ENCODE measurements at regions not wholly inside any gene's neighbourhood (a gene's known extent, or its start where the extent isn't known, plus 50 kb on each side); places are given as distances from the start of the nearest gene placed in this dataset.
"Not testable (repeated sequence)": the region's sequence is repeated elsewhere in the genome, so short reads cannot be mapped to it uniquely, and the experiment has no call there.

- H3K4me1 Mint-ChIP-seq: no peaks in the 10 kb centered on the region
Measured at GRCh38 chr16:8115814-8116213, 474.5 kb downstream of the TMEM114 start.

GRCh38 chr16:8114941-8115340 lies 475.4 kb downstream of the TMEM114 start:
- H3K27ac Mint-ChIP-seq; DNase-seq; H3K4me3 Mint-ChIP-seq; H3K4me1 Mint-ChIP-seq; H3K27me3 Mint-ChIP-seq; H3K36me3 Mint-ChIP-seq (ENCODE audit: low read depth); CTCF ChIA-PET; POLR2A ChIA-PET: not testable (repeated sequence)
- H3K9me3 Mint-ChIP-seq: peaks cover 31% of the 10 kb centered on the region

More at GRCh38 chr16:8115814-8116213, 474.5 kb downstream of the TMEM114 start:
- peaks cover 34% of the 10 kb centered on the region for H3K9me3 Mint-ChIP-seq
- H3K4me3 Mint-ChIP-seq: no peak overlapping the region
- CTCF ChIA-PET: no interaction called here
- H3K27ac Mint-ChIP-seq: no peak overlapping the region
- no peak for DNase-seq
- no peaks in the 10 kb centered on the region for H3K36me3 Mint-ChIP-seq (ENCODE audit: low read depth)
- H3K27me3 Mint-ChIP-seq: no peaks in the 10 kb centered on the region
- POLR2A ChIA-PET: no interaction called here

GRCh38 chr16:8113843-8114242 lies 476.5 kb downstream of the TMEM114 start:
- ChIA-PET CTCF (no interaction called here), POLR2A (no interaction called here)
- Mint-ChIP-seq H3K4me3 (no peak overlapping the region), H3K36me3 (ENCODE audit: low read depth) (no peaks in the 10 kb centered on the region), H3K4me1 (no peaks in the 10 kb centered on the region), H3K9me3 (peaks cover 30% of the 10 kb centered on the region), H3K27ac (no peak overlapping the region), H3K27me3 (no peaks in the 10 kb centered on the region)
- DNase-seq: no peak

DNA sequence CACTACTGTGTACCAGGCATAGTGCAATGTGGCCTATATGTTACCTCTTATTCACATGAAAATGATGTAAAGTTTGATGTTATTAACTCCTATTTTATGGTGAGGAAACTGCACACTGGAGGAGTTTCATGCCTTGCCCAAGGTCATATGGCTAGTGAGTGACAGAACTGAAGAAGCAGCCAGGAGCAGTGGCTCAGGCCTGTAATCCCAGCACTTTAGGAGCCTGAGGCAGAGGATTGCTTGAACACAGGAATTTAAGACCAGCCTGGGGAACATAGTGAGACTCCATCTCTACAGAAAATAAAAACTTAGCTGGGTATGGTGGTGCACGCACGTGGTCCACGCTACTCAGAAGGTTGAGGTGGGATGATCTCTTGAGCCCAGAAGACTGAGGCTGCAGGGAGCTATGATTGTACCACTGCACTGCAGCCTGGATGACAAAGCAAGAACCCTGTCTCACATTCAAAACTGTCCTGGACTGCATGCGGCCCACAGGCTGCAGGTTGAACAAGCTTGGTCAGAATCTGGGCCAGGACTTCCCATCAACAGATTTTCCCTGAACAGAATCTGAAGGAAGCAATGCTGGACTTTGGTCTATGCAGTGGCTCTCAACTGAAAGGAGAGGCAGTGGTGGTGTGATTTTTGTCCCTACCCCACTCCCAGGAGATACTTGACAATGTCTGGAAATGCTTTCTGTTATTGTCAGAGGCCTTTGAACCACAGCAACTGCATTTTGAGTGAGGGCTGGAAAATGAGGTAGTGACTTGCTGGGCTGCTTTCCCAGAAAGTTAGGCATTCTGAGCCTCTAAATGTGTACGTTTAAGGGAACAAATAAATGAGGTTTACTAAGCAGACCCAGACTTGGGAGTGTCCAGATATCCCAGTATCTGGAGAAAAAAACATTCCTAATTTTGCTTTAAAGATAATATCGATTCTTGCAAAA lies 479.5 kb downstream of the TMEM114 start:
- no peak for DNase-seq

DNA sequence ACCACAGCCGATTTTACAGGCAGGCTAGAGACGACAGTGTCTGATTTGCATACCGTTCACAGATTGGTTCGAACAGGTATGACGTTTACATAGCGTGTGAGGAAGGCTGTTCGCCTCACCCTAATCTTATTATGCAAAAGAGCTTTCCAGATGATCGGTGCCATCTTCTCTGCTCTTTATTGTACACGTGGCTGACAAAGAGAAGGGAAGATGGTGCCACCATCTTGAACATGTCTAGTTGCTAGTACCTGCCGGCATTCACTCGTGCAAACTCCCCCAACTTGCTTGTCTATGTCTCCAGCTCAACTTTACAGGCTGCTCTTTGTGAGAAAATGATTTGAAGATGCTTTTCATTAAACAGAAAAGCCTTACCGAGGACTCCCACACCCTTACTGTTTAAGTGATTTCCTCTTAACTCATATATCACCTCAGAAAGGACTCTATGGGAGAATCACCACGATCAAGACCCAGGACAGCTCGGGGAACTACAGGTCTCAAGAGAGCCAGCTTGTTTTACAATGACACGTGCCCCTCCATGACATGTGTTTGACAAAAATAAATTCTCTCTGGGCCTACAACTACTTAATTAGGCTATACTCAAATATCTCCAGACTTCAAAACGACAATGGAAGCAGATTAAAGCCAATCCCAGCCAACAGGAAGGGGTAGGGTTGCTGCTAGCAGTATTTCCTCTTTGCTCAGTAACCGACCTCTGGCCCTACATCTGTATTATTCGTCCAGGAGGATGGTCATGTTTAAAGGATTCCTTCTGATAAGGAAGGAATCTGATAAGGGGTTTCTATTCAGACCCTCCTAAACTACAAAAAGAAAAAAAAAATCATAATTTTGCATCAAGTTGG lies 480.6 kb downstream of the TMEM114 start:
- Mint-ChIP-seq H3K4me1 (no peaks in the 10 kb centered on the region), H3K9me3 (peaks cover 21% of the 10 kb centered on the region), H3K4me3 (no peak overlapping the region), H3K36me3 (ENCODE audit: low read depth) (no peaks in the 10 kb centered on the region), H3K27ac (no peak overlapping the region), H3K27me3 (no peaks in the 10 kb centered on the region)
- ChIA-PET POLR2A (no interaction called here), CTCF (no interaction called here)
- no peak for DNase-seq

More for the DNA sequence above, 479.5 kb downstream of the TMEM114 start:
- Mint-ChIP-seq H3K4me1 (no peaks in the 10 kb centered on the region), H3K27ac (no peak overlapping the region), H3K27me3 (no peaks in the 10 kb centered on the region), H3K9me3 (peaks cover 22% of the 10 kb centered on the region), H3K4me3 (no peak overlapping the region), H3K36me3 (ENCODE audit: low read depth) (no peaks in the 10 kb centered on the region)
- ChIA-PET POLR2A (no interaction called here), CTCF (no interaction called here)

DNA sequence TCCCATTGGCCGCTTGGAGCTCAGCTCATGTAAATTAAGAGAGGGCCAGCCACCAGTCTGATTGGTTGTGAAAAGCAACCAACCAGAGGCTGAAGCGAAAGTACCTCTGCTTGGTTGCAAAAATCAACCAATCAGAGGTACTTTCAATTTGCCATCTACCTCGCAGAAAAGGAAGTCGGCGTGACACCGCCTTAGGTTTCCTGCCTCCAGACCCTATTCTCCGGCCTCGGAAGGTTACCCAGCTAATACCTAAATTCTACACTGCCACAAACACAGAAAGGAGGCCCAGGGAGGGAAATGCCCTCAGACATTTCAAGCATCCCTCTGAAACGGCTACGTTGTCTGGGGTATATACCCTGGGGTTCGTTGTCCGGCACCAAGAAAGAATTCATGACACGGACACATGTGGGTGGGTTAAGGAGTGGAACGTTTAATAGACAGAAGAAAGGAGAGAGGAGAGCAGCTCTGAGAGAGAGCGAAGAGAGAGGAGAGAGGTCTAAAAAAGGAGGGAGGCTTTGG lies 481.3 kb downstream of the TMEM114 start:
- no peak for DNase-seq
- ChIA-PET POLR2A (no interaction called here), CTCF (no interaction called here)
- no peaks in the 10 kb centered on the region for H3K4me1 Mint-ChIP-seq
- H3K36me3 Mint-ChIP-seq (ENCODE audit: low read depth): no peaks in the 10 kb centered on the region
- H3K27ac Mint-ChIP-seq: no peak overlapping the region
- peaks cover 25% of the 10 kb centered on the region for H3K9me3 Mint-ChIP-seq
- no peak overlapping the region for H3K4me3 Mint-ChIP-seq
- H3K27me3 Mint-ChIP-seq: no peaks in the 10 kb centered on the region

- H3K4me1 Mint-ChIP-seq: no peaks in the 10 kb centered on the region
- peaks cover 19% of the 10 kb centered on the region for H3K9me3 Mint-ChIP-seq
- DNase-seq: no peak
- POLR2A ChIA-PET: no interaction called here
- no peak overlapping the region for H3K4me3 Mint-ChIP-seq
- no peak overlapping the region for H3K27ac Mint-ChIP-seq
- CTCF ChIA-PET: no interaction called here
- no peaks in the 10 kb centered on the region for H3K36me3 Mint-ChIP-seq (ENCODE audit: low read depth)
- no peaks in the 10 kb centered on the region for H3K27me3 Mint-ChIP-seq
Measured at GRCh38 chr16:8107296-8107695, 483.0 kb downstream of the TMEM114 start.

DNA sequence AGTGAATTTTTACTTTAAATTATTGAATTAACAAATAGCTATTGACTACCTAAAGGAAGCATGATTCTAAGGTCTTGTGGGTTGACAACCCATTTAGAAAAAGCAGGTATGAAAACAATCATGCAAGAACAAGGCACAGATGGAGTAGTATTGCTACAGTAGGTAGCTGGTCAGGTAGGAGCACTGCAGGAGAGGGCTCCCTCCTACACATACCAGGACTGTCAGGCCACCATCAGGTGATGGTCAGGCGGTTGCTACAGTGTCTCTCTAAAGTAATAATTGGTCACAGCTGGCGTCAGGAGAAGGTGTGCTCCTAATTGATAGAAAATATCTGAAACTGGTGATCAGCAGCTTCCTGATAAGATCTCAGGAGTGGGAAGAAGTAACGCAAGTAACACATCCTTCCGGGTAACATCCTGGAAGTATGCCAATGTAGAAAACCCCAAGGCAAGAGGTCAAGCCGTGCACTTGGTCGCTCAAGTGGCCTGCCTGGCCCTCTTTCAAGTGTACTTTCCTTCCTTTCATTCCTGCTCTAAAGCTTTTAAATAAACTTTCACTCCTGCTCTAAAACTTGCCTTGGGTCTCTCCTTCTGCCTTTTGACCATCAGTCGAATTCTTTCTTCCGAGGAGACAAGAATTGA lies 486.5 kb downstream of the TMEM114 start:
- DNase-seq: no peak
- ChIA-PET CTCF (no interaction called here), POLR2A (no interaction called here)
- no peaks in the 10 kb centered on the region for H3K4me1 Mint-ChIP-seq
- H3K27me3 Mint-ChIP-seq: no peaks in the 10 kb centered on the region
- no peak overlapping the region for H3K4me3 Mint-ChIP-seq
- peaks cover 22% of the 10 kb centered on the region for H3K9me3 Mint-ChIP-seq
- no peak overlapping the region for H3K27ac Mint-ChIP-seq
- no peaks in the 10 kb centered on the region for H3K36me3 Mint-ChIP-seq (ENCODE audit: low read depth)

GRCh38 chr16:8099586-8099985 lies 490.7 kb downstream of the TMEM114 start:
- H3K4me1 Mint-ChIP-seq: no peaks in the 10 kb centered on the region
- CTCF ChIA-PET: no interaction called here

DNA sequence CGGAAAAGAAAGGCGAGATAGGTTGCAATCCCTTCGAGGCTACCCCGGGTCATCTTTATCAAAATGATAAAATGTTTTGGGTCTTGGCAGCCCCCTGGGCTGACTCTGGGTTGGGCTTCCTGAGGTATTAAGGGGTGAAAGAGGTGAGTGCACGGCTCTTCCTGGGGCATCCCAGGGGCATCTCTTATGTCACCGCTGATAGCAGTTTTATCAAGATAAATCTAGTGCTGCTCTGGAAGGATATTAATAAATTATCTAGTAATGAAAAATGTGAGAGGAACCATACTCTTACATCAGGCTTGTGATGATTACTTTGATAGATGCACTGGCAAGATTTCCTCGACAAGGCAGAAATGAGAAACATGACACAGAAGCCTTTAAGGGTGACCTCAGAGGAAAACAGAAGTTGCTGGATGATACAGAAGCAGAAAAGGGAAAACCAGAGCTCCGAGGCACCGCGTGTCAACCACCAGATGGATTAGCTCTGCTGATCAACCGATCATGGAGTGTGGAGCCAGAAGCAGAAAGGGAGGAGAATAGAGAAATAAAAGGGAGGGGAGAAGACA lies 491.3 kb downstream of the TMEM114 start:
- ChIA-PET CTCF (no interaction called here), POLR2A (no interaction called here)
- H3K36me3 Mint-ChIP-seq (ENCODE audit: low read depth): no peaks in the 10 kb centered on the region
- H3K4me1 Mint-ChIP-seq: no peaks in the 10 kb centered on the region
- H3K4me3 Mint-ChIP-seq: no peak overlapping the region
- H3K27ac Mint-ChIP-seq: no peak overlapping the region
- no peak for DNase-seq
- peaks cover 17% of the 10 kb centered on the region for H3K9me3 Mint-ChIP-seq
- no peaks in the 10 kb centered on the region for H3K27me3 Mint-ChIP-seq

More at GRCh38 chr16:8099586-8099985, 490.7 kb downstream of the TMEM114 start:
- POLR2A ChIA-PET: no interaction called here
- H3K36me3 Mint-ChIP-seq (ENCODE audit: low read depth): no peaks in the 10 kb centered on the region
- H3K9me3 Mint-ChIP-seq: peaks cover 19% of the 10 kb centered on the region
- no peak for DNase-seq
- H3K27me3 Mint-ChIP-seq: no peaks in the 10 kb centered on the region
- H3K4me3 Mint-ChIP-seq: no peak overlapping the region
- no peak overlapping the region for H3K27ac Mint-ChIP-seq

DNA sequence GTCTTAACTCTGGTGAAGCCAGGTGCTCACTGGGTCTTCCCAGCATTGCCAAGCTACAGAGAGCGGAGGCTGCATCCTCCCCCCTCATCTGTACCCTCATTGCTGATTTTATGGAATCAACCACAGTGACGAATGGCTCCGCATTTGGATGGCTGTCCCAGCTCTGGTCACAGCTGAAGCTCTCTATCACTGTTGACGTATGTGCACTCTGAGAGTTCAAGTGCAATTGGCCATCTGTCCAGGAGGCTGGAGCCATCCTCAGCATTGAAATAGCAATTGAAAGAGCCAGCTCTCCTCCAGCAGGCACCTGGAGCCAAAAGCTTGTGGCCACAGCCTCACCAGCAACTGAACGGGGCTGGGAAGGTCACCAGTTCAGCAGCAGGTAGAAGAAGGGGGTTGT lies 494.1 kb downstream of the TMEM114 start:
- H3K9me3 Mint-ChIP-seq: peaks cover 23% of the 10 kb centered on the region
- no peaks in the 10 kb centered on the region for H3K27me3 Mint-ChIP-seq
- H3K27ac Mint-ChIP-seq: no peak overlapping the region
- POLR2A ChIA-PET: no interaction called here
- H3K36me3 Mint-ChIP-seq (ENCODE audit: low read depth): no peaks in the 10 kb centered on the region
- CTCF ChIA-PET: no interaction called here
- H3K4me3 Mint-ChIP-seq: no peak overlapping the region
- no peaks in the 10 kb centered on the region for H3K4me1 Mint-ChIP-seq
- no peak for DNase-seq

GRCh38 chr16:8094696-8095095 lies 495.6 kb downstream of the TMEM114 start:
- Mint-ChIP-seq H3K4me1 (no peaks in the 10 kb centered on the region), H3K27ac (no peak overlapping the region), H3K36me3 (ENCODE audit: low read depth) (no peaks in the 10 kb centered on the region), H3K27me3 (no peaks in the 10 kb centered on the region), H3K4me3 (no peak overlapping the region), H3K9me3 (peaks cover 23% of the 10 kb centered on the region)
- ChIA-PET CTCF (no interaction called here), POLR2A (no interaction called here)
- no peak for DNase-seq

DNA sequence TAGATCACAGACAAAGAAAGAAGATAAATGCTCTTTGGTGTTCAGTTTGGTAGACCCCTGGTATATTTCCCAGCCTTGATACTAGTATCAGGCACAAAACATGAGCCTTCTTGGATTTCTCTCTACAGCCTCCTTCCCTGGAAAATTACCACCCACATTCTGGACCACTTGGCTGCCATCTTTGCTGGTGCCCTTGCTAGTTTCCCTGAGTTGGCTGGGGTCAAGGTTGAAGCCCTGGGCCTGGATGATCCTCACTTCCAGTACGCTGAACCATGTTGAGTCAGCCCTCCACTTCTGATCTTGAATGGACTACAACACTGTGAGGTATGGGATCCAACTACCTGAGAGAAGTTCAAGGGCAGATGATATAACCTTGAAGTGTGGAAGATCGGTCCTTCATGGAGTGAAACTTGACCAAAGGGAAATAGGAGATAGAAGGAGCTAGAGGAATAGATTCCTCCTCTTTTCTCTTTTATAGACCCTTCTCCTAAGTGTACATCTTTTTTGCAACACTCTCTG lies 501.4 kb downstream of the TMEM114 start:
- ChIA-PET POLR2A (no interaction called here), CTCF (no interaction called here)
- no peak overlapping the region for H3K27ac Mint-ChIP-seq
- H3K4me1 Mint-ChIP-seq: no peaks in the 10 kb centered on the region
- H3K9me3 Mint-ChIP-seq: peaks cover 20% of the 10 kb centered on the region
- no peak for DNase-seq
- H3K36me3 Mint-ChIP-seq (ENCODE audit: low read depth): no peaks in the 10 kb centered on the region
- no peaks in the 10 kb centered on the region for H3K27me3 Mint-ChIP-seq
- H3K4me3 Mint-ChIP-seq: no peak overlapping the region

Data from activated CD4-positive, alpha-beta memory T cell treated with anti-CD3 and anti-CD28 coated beads, Interleukin-2, amount 10 ng/mL, durations not matched to agents 7 days and 5 days (primary cell).